ENCODE measurements at regions not wholly inside any gene's neighbourhood (a gene's known extent, or its start where the extent isn't known, plus 50 kb on each side); places are given as distances from the start of the nearest gene placed in this dataset.
"Not testable (repeated sequence)": the region's sequence is repeated elsewhere in the genome, so short reads cannot be mapped to it uniquely, and the experiment has no call there.

DNA sequence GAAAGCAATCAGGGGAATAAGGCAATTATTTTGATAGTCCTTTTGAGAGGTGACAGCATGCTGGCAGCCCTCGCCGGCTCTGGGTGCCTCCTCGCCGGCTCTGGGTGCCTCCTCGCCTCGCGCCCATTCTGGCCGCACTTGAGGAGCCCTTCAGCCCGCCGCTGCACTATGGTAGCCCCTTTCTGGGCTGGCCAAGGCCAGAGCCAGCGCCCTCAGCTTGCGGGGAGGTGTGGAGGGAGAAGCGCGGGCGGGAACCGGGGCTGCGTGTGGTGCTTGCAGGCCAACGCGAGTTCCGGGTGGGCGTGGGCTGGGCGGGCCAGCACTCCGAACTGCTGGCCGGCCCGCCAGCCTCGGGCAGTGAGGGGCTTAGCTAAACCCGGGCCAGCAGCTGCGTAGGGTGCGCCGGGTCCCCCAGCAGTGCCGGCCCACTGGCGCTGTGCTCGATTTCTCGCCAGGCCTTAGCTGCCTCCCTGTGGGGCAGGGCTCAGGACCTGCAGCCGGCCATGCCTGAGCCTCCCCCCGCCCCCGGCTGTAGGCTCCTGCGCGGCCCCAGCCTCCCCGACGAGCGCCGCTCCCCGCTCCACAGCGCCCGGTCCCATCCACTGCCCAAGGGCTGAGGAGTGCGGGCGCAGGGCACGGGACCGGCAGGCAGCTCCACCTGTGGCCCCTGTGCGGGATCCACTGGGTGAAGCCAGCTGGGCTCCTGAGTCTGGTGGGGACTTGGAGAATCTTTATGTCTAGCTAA lies 193.5 kb downstream of the ADCYAP1 start:
- TF ChIP-seq, protein P1, sequence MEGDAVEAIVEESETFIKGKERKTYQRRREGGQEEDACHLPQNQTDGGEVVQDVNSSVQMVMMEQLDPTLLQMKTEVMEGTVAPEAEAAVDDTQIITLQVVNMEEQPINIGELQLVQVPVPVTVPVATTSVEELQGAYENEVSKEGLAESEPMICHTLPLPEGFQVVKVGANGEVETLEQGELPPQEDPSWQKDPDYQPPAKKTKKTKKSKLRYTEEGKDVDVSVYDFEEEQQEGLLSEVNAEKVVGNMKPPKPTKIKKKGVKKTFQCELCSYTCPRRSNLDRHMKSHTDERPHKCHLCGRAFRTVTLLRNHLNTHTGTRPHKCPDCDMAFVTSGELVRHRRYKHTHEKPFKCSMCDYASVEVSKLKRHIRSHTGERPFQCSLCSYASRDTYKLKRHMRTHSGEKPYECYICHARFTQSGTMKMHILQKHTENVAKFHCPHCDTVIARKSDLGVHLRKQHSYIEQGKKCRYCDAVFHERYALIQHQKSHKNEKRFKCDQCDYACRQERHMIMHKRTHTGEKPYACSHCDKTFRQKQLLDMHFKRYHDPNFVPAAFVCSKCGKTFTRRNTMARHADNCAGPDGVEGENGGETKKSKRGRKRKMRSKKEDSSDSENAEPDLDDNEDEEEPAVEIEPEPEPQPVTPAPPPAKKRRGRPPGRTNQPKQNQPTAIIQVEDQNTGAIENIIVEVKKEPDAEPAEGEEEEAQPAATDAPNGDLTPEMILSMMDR (IDR thresholded peaks at IDR 0.05; ENCODE audit: low read depth, low read length, missing input control): not testable (repeated sequence)
- not testable (repeated sequence) for TF ChIP-seq YY1 (IDR thresholded peaks at IDR 0.05); RAD21 (IDR thresholded peaks at IDR 0.05); JUND (IDR thresholded peaks at IDR 0.05); FOXA1 (IDR thresholded peaks at IDR 0.05); TAF1 (conservative IDR thresholded peaks at IDR 0.05); NR2F2 (IDR thresholded peaks at IDR 0.05)
- TF ChIP-seq, protein P2, sequence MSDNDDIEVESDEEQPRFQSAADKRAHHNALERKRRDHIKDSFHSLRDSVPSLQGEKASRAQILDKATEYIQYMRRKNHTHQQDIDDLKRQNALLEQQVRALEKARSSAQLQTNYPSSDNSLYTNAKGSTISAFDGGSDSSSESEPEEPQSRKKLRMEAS (IDR thresholded peaks at IDR 0.05): not testable (repeated sequence)
- TF ChIP-seq, protein P3, sequence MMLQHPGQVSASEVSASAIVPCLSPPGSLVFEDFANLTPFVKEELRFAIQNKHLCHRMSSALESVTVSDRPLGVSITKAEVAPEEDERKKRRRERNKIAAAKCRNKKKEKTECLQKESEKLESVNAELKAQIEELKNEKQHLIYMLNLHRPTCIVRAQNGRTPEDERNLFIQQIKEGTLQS (IDR thresholded peaks at IDR 0.05): not testable (repeated sequence)
- TF ChIP-seq, protein P4, sequence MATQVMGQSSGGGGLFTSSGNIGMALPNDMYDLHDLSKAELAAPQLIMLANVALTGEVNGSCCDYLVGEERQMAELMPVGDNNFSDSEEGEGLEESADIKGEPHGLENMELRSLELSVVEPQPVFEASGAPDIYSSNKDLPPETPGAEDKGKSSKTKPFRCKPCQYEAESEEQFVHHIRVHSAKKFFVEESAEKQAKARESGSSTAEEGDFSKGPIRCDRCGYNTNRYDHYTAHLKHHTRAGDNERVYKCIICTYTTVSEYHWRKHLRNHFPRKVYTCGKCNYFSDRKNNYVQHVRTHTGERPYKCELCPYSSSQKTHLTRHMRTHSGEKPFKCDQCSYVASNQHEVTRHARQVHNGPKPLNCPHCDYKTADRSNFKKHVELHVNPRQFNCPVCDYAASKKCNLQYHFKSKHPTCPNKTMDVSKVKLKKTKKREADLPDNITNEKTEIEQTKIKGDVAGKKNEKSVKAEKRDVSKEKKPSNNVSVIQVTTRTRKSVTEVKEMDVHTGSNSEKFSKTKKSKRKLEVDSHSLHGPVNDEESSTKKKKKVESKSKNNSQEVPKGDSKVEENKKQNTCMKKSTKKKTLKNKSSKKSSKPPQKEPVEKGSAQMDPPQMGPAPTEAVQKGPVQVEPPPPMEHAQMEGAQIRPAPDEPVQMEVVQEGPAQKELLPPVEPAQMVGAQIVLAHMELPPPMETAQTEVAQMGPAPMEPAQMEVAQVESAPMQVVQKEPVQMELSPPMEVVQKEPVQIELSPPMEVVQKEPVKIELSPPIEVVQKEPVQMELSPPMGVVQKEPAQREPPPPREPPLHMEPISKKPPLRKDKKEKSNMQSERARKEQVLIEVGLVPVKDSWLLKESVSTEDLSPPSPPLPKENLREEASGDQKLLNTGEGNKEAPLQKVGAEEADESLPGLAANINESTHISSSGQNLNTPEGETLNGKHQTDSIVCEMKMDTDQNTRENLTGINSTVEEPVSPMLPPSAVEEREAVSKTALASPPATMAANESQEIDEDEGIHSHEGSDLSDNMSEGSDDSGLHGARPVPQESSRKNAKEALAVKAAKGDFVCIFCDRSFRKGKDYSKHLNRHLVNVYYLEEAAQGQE (IDR thresholded peaks at IDR 0.05): not testable (repeated sequence)
